ENCODE measurements at regions not wholly inside any gene's neighbourhood (a gene's known extent, or its start where the extent isn't known, plus 50 kb on each side); places are given as distances from the start of the nearest gene placed in this dataset.

DNA sequence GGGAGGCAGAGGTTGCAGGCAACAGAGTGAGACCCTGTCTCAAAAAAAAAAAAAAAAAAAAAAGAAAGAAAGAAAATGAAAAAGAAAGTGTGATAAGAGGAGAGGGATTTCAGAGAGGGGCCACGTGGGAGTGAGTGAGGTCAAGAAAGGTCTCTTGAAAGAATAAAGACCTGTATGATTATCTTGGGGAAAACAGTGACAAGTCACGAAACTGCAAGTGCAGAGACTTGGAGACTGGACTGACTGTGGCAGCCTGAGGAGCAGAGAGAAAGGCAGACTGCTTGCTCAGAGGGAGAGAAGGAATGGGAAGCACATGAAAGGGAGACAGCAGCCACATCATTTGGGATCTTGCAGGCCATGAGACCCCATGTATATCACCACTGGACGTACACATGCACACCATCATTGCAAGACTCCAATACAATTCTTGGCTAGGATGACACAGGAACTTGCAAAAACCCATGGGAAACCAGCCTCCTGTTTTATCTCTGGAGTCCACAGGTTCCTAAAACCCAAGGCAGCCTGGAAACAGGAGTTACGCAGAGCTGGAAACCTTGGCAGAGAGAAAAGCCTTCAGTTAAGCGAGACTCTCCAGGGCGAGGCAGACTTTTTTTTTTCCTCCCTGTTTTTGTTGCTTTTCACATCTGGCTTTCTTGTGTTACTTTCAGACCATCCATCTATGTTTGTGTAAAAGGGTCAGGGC, 207.0 kb upstream of the TBL1X start:
- no peak for TF ChIP-seq EZH2 (IDR thresholded peaks at IDR 0.05; ENCODE audit: borderline replicate concordance, low read length)
- TF ChIP-seq, protein P1, sequence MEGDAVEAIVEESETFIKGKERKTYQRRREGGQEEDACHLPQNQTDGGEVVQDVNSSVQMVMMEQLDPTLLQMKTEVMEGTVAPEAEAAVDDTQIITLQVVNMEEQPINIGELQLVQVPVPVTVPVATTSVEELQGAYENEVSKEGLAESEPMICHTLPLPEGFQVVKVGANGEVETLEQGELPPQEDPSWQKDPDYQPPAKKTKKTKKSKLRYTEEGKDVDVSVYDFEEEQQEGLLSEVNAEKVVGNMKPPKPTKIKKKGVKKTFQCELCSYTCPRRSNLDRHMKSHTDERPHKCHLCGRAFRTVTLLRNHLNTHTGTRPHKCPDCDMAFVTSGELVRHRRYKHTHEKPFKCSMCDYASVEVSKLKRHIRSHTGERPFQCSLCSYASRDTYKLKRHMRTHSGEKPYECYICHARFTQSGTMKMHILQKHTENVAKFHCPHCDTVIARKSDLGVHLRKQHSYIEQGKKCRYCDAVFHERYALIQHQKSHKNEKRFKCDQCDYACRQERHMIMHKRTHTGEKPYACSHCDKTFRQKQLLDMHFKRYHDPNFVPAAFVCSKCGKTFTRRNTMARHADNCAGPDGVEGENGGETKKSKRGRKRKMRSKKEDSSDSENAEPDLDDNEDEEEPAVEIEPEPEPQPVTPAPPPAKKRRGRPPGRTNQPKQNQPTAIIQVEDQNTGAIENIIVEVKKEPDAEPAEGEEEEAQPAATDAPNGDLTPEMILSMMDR (conservative IDR thresholded peaks at IDR 0.05 in 1 of 2, IDR thresholded peaks at IDR 0.05 in 1 of 2; ENCODE audit: extremely low read depth in 1 of 2, insufficient read depth in 1 of 2, low read depth in 1 of 2, low read length in 2 of 2): no peak

Measured in mammary epithelial cell (primary cell).